ENCODE measurements at regions not wholly inside any gene's neighbourhood (a gene's known extent, or its start where the extent isn't known, plus 50 kb on each side); places are given as distances from the start of the nearest gene placed in this dataset.

DNA sequence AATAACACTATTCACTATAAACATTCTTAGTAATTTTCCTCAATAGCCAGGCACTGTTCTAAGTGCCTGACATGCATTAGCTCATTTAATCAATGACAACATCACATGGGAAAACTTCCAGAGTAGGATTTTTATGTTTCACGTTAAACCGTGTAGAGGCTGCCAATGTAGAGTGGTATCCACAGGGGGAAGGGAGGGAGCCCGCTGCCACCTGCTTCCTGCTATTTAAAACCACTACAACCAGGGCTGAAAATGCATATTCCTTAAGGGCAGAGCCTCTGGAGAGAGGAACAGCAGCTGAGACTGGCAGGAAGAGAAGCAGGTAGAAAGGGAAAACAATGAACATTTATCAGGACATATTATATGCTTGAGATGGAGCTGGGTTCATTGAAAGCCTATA is 684.3 kb upstream of the AUTS2 start:
- Histone ChIP-seq H2AK5ac (ENCODE audit: low read depth, low read length) (no peak overlapping the region), H3K4me3 (ENCODE audit: insufficient read depth, low read depth, low read length) (no peak overlapping the region), H4K5ac (ENCODE audit: low read depth, low read length) (no peak overlapping the region), H3K23ac (ENCODE audit: low read depth, low read length) (no peak overlapping the region), H3K56ac (ENCODE audit: extremely low read depth, insufficient read depth, low read length) (no peak overlapping the region), H3K4ac (ENCODE audit: low read depth, low read length) (no peak overlapping the region), H2AK9ac (replicated peaks; ENCODE audit: low read depth, low read length, poor library complexity) (no peak overlapping the region), H2BK20ac (ENCODE audit: low read depth, low read length) (no peak overlapping the region), H3K79me1 (ENCODE audit: low read depth in 1 of 2, low read length in 2 of 2) (no peaks in the 10 kb centered on the region), H3K18ac (ENCODE audit: low read depth, low read length) (no peak overlapping the region), H3K9me1 (ENCODE audit: insufficient read depth, low read length) (no peaks in the 10 kb centered on the region), H3K4me1 (ENCODE audit: control insufficient read depth, insufficient read depth, low read length) (no peaks in the 10 kb centered on the region), H2BK15ac (ENCODE audit: low read depth, low read length) (no peak overlapping the region), H3K27me3 (ENCODE audit: control insufficient read depth, insufficient read depth, low read length) (no peaks in the 10 kb centered on the region), H4K20me1 (ENCODE audit: insufficient read depth, low read length) (no peaks in the 10 kb centered on the region), H3K36me3 (ENCODE audit: control insufficient read depth, insufficient read depth, low read length) (no peaks in the 10 kb centered on the region), H3K9ac (ENCODE audit: low read depth, low read length) (no peak overlapping the region), H3K14ac (replicated peaks; ENCODE audit: low read depth, low read length) (no peak overlapping the region), H4K91ac (ENCODE audit: insufficient read depth, low read depth, low read length) (no peak overlapping the region), H4K8ac (ENCODE audit: low read depth in 2 of 2, low read length in 2 of 2) (no peak overlapping the region), H2BK5ac (ENCODE audit: low read depth, low read length, poor library complexity, severe bottlenecking) (no peak overlapping the region), H2BK120ac (ENCODE audit: low read depth, low read length) (no peak overlapping the region), H3K9me3 (ENCODE audit: control insufficient read depth, insufficient read depth, low read length) (peaks cover 12% of the 10 kb centered on the region), H3K27ac (ENCODE audit: insufficient read depth, low read length) (no peak overlapping the region), H2AFZ (replicated peaks; ENCODE audit: low read length, poor library complexity) (no peak overlapping the region), H3K4me2 (ENCODE audit: low read depth, low read length) (no peak overlapping the region)
- BruUV-seq (replicated peaks): no TSS peak
- dilution Hi-C loops (cut with HindIII; ENCODE audit: low sequenced_read_pairs, unreplicated experiment) (no loop called here), intact Hi-C loops (cut with micrococcal nuclease) (no loop called here), in situ Hi-C loops (cut with MboI; ENCODE audit: low sequenced_read_pairs) (no loop called here)
- ChIA-PET CTCF (no interaction called here), POLR2A (ENCODE audit: unreplicated experiment) (no interaction called here)
- DNase-seq: no peak
- TF ChIP-seq RFX5 (IDR thresholded peaks at IDR 0.05; ENCODE audit: low read depth, low read length): no peak
- TF ChIP-seq, protein P1, sequence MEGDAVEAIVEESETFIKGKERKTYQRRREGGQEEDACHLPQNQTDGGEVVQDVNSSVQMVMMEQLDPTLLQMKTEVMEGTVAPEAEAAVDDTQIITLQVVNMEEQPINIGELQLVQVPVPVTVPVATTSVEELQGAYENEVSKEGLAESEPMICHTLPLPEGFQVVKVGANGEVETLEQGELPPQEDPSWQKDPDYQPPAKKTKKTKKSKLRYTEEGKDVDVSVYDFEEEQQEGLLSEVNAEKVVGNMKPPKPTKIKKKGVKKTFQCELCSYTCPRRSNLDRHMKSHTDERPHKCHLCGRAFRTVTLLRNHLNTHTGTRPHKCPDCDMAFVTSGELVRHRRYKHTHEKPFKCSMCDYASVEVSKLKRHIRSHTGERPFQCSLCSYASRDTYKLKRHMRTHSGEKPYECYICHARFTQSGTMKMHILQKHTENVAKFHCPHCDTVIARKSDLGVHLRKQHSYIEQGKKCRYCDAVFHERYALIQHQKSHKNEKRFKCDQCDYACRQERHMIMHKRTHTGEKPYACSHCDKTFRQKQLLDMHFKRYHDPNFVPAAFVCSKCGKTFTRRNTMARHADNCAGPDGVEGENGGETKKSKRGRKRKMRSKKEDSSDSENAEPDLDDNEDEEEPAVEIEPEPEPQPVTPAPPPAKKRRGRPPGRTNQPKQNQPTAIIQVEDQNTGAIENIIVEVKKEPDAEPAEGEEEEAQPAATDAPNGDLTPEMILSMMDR (conservative IDR thresholded peaks at IDR 0.05; ENCODE audit: low read depth, low read length): no peak
- TF ChIP-seq POLR2A (IDR thresholded peaks at IDR 0.05; ENCODE audit: low read depth, low read length): no peak
- no peak for TF ChIP-seq MXI1 (IDR thresholded peaks at IDR 0.05; ENCODE audit: borderline replicate concordance, low read depth, low read length)
- no peak for TF ChIP-seq MAFK (IDR thresholded peaks at IDR 0.05; ENCODE audit: low read depth, low read length)
- no peak for TF ChIP-seq MAZ (IDR thresholded peaks at IDR 0.05; ENCODE audit: borderline replicate concordance, low read depth, low read length)
- TF ChIP-seq SMC3 (IDR thresholded peaks at IDR 0.05; ENCODE audit: low read depth, low read length): no peak
- TF ChIP-seq BHLHE40 (IDR thresholded peaks at IDR 0.05; ENCODE audit: low read depth, low read length): no peak
- TF ChIP-seq CEBPB (IDR thresholded peaks at IDR 0.05; ENCODE audit: low read depth, low read length): no peak
- TF ChIP-seq NFE2L2 (IDR thresholded peaks at IDR 0.05; ENCODE audit: low read depth, low read length): no peak
- TF ChIP-seq RAD21 (IDR thresholded peaks at IDR 0.05; ENCODE audit: low read length): no peak
- TF ChIP-seq FOS (IDR thresholded peaks at IDR 0.05; ENCODE audit: low read depth, low read length): no peak
- TF ChIP-seq, protein P2, sequence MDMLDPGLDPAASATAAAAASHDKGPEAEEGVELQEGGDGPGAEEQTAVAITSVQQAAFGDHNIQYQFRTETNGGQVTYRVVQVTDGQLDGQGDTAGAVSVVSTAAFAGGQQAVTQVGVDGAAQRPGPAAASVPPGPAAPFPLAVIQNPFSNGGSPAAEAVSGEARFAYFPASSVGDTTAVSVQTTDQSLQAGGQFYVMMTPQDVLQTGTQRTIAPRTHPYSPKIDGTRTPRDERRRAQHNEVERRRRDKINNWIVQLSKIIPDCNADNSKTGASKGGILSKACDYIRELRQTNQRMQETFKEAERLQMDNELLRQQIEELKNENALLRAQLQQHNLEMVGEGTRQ (IDR thresholded peaks at IDR 0.05; ENCODE audit: low read depth, low read length): no peak
- TF ChIP-seq, protein P3, sequence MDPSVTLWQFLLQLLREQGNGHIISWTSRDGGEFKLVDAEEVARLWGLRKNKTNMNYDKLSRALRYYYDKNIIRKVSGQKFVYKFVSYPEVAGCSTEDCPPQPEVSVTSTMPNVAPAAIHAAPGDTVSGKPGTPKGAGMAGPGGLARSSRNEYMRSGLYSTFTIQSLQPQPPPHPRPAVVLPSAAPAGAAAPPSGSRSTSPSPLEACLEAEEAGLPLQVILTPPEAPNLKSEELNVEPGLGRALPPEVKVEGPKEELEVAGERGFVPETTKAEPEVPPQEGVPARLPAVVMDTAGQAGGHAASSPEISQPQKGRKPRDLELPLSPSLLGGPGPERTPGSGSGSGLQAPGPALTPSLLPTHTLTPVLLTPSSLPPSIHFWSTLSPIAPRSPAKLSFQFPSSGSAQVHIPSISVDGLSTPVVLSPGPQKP (IDR thresholded peaks at IDR 0.05; ENCODE audit: borderline replicate concordance, low read depth, low read length): no peak
- TF ChIP-seq CHD1 (IDR thresholded peaks at IDR 0.05; ENCODE audit: low read depth, low read length): no peak
- TF ChIP-seq RCOR1 (IDR thresholded peaks at IDR 0.05; ENCODE audit: insufficient replicate concordance, low read length): no peak
- no peak for ATAC-seq (ENCODE audit: low read depth)
- no CpG with 5 or more reads among the region's 3 CpGs for WGBS, 2 experiments (ENCODE audit: extremely low coverage in 2 of 2, insufficient read length in 1 of 2)

All from IMR-90 (cell line).